Neural progenitor cell (in vitro differentiated cells): ENCODE measurements at regions not wholly inside any gene's neighbourhood (a gene's known extent, or its start where the extent isn't known, plus 50 kb on each side); places are given as distances from the start of the nearest gene placed in this dataset.

ENCODE experiments used
- EZH2phosphoT487 ChIP-seq: fragments of 200-600 bp; sonication (generic); IDR thresholded peaks from 2 replicates; pipeline ENCODE4 v1.6.1; 2017; ENCODE audit warnings: antibody characterized with exemption
- TF ChIP-seq, protein P1 (sequence below): fragments of 200-600 bp; sonication (generic); IDR thresholded peaks from 2 replicates; pipeline ENCODE4 v1.5.1; 2017; ENCODE audit warnings: antibody characterized with exemption, mild to moderate bottlenecking

DNA sequence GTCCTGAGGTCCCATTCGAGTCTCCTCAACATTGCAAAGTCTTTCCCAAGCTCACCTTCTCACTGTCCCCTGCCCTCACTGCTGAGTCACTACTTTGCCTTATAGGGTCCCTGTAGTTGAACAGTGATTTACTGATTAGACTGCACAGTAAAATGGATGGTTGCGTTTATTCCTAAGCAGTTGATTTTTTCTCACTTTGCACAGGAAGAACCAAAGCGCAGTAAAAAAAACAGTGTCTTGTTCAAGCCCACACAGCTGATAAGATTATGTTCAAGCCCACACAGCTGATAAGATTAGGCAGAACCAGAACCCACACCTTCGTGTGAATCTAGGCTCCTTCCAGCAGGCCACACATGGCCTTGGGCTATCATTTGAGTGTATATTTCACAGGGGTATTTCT lies 215.3 kb upstream of the COPS8 start:
- TF ChIP-seq, protein P1, sequence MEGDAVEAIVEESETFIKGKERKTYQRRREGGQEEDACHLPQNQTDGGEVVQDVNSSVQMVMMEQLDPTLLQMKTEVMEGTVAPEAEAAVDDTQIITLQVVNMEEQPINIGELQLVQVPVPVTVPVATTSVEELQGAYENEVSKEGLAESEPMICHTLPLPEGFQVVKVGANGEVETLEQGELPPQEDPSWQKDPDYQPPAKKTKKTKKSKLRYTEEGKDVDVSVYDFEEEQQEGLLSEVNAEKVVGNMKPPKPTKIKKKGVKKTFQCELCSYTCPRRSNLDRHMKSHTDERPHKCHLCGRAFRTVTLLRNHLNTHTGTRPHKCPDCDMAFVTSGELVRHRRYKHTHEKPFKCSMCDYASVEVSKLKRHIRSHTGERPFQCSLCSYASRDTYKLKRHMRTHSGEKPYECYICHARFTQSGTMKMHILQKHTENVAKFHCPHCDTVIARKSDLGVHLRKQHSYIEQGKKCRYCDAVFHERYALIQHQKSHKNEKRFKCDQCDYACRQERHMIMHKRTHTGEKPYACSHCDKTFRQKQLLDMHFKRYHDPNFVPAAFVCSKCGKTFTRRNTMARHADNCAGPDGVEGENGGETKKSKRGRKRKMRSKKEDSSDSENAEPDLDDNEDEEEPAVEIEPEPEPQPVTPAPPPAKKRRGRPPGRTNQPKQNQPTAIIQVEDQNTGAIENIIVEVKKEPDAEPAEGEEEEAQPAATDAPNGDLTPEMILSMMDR, result no peak
- TF ChIP-seq EZH2phosphoT487, result no peak
